ENCODE measurements at regions not wholly inside any gene's neighbourhood (a gene's known extent, or its start where the extent isn't known, plus 50 kb on each side); places are given as distances from the start of the nearest gene placed in this dataset.
"Not testable (repeated sequence)": the region's sequence is repeated elsewhere in the genome, so short reads cannot be mapped to it uniquely, and the experiment has no call there.

DNA sequence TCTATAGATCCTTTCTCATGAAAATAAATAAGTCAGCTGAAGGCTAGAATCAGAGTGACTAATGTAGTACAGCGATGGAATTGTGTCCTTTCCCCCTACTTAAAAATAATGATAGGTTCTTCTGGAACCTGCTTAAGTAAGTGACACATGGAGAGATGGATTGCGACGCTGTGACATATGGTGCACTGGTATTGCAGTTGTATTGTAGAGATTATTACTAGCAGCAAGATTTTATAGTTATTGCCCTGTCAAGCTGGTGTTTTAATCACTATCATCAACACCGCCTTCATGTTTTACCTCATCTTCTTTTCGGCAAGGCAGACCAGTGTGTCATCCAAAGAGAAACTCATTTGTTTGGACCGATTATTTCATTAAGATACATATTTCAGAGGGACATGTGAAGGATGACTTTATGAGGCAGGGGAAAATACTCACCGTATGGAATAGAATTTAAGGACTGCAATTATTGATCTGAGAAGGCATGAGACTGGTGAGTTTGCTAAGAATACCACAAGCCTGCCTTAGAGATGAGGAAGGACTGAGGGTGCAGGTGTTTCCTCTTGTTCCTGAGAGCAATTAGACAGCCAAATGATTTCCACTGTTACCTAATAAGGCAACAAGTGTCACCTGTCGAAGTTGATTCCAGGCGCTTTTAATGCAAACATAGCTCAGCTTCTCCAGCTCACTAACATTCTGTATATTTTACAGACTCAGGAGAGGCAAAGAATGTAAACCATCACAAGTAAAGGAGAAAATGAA, 1855.5 kb downstream of the MAT2B start:
- DNase-seq, result no peak

- DNase-seq, result no peak
These were observed 1864.8 kb downstream of the MAT2B start for GRCh38 chr5:165370233-165370632.

GRCh38 chr5:165370794-165371193, 1865.4 kb downstream of the MAT2B start:
- no peak for DNase-seq

DNA sequence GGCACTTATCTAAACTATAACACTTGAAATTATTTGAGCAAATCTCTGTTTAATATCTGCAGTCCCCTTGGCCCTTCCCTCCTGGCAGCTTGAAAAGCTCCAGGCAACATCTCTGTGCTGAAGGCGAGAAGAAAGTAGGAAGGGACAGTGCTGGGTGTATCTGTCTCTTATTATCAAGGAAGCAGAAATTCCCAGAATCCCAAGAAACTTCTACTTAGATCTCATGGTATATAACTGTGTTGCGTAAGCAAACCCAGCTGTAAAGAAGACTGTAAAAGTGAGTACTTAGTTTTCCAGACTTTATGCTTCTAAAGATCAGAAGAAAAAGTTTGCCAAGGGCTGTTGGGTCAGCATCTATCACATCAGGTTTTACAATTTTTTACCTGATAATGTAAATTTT, 1869.8 kb downstream of the MAT2B start:
- DNase-seq, result no peak

GRCh38 chr5:165393839-165394238, 1888.4 kb downstream of the MAT2B start:
- no peak for DNase-seq

DNA sequence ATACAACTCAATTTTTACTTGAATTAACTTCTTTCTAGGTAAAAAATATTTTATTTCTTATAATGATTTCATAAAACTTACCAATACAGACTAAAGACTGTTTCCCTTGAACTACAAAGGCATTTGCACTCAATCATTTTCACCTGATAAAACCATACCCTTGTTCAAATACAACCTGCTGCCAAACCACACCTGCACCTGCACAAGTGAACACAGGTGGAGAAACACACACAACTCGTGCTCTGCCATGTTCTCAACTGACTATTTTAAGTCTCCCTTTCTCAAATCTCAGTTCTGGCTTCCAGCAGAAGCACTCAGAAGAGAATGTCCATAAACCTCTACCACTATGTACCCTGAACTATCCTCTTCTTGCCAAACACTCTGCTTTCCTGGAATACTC, 1892.1 kb downstream of the MAT2B start:
- no peak for DNase-seq

DNA sequence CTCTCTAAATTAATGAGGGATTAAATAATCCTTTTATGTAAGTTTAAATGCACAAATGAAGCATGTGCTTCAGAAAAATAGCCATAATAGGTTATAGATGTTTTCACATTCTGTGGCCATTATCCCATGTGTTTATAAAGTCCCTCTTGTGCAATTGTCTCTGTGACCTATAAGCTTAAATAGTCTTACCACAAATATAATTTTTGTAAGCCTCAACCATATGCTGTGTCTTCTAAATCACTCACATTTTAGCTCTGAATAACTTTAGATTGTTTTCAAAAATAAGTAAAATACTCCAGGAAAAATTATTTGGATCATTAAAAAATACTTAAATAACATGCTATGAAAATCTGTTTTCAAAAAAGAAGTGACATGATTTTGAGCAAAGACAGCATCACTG, 1894.7 kb downstream of the MAT2B start:
- DNase-seq, result no peak

- no peak for DNase-seq
These were observed 1899.5 kb downstream of the MAT2B start for GRCh38 chr5:165404917-165405316.

GRCh38 chr5:165405340-165405739, 1899.9 kb downstream of the MAT2B start:
- DNase-seq, result no peak

DNA sequence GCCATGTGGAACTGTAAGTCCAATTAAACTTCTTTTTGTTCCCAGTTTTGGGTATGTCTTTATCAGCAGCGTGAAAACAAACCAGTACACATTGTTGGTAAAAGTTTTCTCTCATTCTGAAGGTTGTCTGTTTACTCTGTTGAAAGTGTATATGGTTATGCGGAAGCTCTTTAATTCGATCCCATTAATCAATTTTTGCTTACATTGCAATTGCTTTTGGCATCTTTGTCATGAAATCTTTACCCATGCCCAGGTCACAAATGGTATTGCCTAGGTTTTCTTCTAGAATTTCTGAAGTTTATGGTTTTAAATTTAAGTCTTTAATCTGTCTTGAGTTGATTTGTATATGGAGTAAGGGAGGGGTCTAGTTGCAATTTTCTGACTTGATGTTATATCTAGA, 1901.9 kb downstream of the MAT2B start:
- DNase-seq, result no peak

- no peak for DNase-seq
These were observed 1905.1 kb downstream of the MAT2B start for GRCh38 chr5:165410476-165410875.

GRCh38 chr5:165411532-165411931, 1906.1 kb downstream of the MAT2B start:
- DNase-seq, result not testable (repeated sequence)

GRCh38 chr5:165420493-165420892, 1915.1 kb downstream of the MAT2B start:
- no peak for DNase-seq

DNA sequence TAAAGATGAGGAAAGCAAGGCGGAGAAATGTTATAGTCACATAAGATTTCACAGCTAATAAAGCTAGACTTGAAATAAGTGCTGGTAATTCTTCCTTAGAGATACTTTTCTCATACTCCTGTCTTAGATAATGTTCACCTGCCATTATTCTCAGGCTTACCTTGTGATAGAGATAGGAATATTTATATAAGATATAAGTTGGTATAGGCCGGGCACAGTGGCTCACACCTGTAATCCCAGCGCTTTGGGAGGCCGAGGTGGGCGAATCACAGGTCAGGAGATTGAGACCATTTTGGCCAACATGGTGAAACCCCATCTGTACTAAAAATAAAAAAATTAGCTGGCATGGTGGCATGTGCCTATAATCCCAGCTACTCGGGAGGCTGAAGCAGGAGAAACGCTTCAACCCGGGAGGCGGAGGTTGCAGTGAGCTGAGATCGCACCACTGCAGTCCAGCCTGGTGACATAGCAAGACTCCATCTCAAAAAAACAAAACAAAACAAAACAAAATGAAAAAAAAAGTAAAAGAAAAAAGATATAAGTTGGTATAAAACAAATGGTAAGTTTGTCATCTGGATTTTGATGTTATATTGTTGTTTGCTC, 1918.4 kb downstream of the MAT2B start:
- no peak for DNase-seq

- DNase-seq, result no peak
These were observed 1920.2 kb downstream of the MAT2B start for GRCh38 chr5:165425594-165425993.

DNA sequence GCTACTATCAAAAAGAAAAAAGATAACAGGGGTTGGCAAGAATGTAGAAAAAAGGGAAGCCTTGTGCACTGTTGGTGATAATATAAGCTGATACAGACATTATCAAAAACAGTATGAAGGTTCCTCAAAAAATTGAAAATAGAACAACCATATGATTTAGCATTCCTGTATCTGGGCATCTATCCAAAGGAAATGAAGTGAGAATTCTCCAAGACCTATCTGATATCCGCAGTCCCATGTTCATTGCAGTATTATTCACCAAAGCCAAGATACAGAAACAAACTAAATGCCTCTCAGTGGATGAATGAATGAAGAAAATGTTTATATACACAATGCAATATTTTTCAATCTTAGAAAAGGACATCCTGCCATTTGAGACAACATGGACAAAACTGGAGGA, 1943.3 kb downstream of the MAT2B start:
- no peak for DNase-seq

DNA sequence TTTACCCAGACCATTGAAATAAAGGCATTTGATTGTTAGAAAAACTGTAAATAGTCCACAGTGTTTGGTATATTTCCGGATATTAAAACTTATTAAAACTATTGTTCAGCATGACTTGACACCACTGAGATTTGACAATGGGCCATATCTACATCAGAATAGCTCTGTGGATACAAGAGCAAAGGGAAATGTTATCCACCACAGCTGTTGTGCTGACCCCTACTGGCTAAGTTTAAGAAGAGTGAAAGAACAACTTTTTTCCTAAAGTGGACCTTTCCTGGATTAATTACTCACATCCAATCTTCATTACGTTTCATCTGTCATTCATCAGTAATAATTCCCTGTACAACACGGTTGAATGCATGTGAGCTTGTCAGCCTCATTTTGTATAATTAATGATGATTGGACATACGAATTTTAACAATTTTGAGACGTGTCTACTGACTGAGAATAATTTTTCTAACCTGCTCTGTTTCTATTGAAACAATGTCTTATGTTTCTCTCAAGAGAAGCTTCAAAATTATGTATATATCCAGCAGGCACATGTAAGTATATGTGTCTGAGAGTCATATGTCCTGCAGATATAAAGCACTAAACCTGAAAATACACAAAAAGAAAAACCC, 1952.6 kb downstream of the MAT2B start:
- DNase-seq, result no peak

DNA sequence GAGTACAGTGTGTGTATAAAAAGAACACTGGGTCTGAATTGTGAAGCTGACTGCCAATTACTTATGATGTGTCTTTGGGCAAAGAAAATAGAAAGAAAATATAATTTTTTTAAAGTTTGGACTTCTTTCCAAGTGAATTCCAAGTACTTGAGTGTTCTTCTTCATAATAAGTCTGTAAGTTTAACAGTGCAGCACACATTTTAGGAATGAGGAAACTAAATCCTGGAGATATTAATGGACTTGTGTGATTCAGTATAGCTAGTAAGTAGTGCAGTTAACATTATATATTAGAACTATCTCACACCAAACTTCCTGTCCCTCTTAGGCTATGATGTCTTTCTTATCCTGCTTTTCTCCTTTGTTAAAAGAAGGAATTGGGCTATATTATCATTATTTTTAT, 1953.8 kb downstream of the MAT2B start:
- no peak for DNase-seq

DNA sequence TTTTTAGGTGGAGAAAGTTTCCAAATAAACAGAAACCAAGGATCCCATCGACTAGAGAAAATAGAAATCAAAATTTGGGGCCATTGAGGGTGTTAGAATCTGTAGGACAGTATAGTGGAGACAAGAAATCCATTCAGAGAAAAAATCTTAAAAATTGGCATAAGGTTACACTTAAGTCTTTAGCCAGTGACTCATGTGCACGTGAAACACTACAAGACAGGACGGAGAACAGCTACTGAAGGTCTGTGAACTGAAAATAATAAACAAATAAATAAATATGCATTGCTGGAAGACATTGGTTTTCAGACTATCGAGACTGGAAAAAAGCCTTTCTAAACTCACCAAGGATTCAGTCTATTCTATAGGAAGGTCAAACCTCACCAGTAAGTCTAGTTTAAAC, 1955.5 kb downstream of the MAT2B start:
- DNase-seq, result no peak

DNA sequence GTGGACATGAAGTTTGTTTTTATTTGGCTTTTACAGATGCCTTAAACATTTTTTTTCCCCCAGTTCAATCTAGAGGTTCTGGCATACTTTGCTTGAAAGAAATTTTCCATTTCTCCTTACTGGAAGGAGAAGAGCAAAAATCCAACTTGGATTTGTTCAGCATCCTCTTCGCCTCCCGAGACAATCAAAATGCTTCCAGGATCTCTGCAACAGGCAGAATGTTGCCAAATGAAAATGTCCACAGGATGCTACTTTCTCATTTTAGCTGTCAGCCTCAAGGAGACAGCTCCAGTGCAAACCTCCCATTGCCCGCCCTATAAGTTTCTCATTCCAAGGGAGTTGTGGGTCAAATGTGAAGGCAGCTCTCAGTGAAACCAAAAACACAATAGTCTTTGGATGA, 1972.1 kb downstream of the MAT2B start:
- DNase-seq, result no peak

DNA sequence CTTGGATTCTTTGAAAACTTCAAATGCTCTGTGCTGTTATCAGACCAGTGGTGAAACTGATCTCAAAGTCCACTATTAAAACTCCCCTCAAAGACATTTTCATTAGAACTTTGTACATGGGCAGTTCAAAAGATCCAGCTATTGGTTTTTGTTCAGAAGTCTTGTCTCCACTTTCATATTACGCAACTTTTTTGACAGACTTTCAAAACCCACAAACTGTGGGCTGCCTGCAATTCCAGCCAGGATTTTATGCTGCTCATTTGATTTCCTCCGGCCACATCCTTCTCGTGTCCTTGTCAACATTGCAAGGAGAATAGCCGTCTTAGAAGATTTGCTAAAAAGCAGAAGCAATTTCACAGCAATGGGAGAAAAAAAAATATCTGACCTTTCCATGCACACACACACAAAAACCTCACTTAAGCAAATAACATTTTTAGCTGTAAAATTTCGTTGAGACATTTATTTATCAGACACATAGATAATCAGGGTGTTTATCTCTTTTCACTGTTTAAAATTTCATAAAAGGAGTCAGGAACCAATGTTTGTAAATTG, 1990.5 kb downstream of the MAT2B start:
- DNase-seq, result no peak

DNA sequence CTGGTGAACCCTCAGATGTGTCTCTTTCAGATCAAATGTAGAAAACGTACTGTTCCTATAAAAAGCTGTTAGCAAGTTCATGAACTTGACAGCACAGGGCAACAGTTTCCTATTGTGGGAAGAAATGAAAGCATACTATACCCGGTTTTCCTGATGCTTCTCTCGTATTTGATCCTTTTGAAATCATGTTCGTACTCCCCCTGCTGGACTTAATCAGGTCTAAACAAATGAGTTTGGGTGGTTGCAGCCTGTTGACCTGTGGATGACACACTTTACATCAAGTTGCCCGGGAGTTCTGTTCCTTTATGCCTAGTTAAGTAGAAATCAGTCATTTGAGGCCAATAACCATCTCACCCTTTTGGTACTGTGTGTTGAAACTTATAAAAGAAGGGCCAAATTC, 1992.3 kb downstream of the MAT2B start:
- no peak for DNase-seq

GRCh38 chr5:165502893-165503691, 1997.7 kb downstream of the MAT2B start:
- DNase-seq, result no peak
